GM12878 (cell line): ENCODE measurements at regions not wholly inside any gene's neighbourhood (a gene's known extent, or its start where the extent isn't known, plus 50 kb on each side); places are given as distances from the start of the nearest gene placed in this dataset.

ENCODE experiments used
- ATAC-seq: fragments of 200-7000 bp; cut with Tn5 transposase; 3 replicates; pipeline ENCODE4 v1.9.1; 2020; ENCODE audit warnings: mild to moderate bottlenecking, moderate library complexity
- BruUV-seq: library from RNA; stranded (reverse); fragments of 400-500 nt; replicated peaks from 2 replicates; lab custom pipeline; 2021; lab: Mats Ljungman, UMichigan
- CTCF ChIA-PET: fragments of 300-600 bp; sonication (Branson Sonifier 250); formaldehyde crosslinking; extraction: SDS; loops from one replicate; lab custom pipeline; 2021; ENCODE audit warnings: inconsistent platforms; lab: Yijun Ruan, JAX
- POLR2A ChIA-PET: fragments of 350-600 bp; formaldehyde crosslinking; extraction: SDS; loops from one replicate; lab custom pipeline; 2021; ENCODE audit warnings: inconsistent platforms; lab: Charles Lee
- RAD21 ChIA-PET: fragments of 300-600 bp; sonication (Branson Sonifier 250); formaldehyde crosslinking; loops from one replicate; lab custom pipeline; 2023; ENCODE audit warnings: antibody characterized with exemption; ENCODE audit not compliant: unreplicated experiment; lab: Charles Lee
- SMC1A ChIA-PET: fragments of 300-600 bp; sonication (Branson Sonifier 250); formaldehyde crosslinking; loops from one replicate; lab custom pipeline; 2023; ENCODE audit not compliant: unreplicated experiment, uncharacterized antibody; lab: Charles Lee
- DNase-seq: peaks from one replicate; pipeline ENCODE4 v3.0.0-alpha.2; 2011; ENCODE audit warnings: low read depth, low spot score
- FAIRE-seq: peaks from 3 replicates; lab custom pipeline; 2011; peaks lifted over from hg19 to GRCh38; lab: Jason Lieb, UNC
- H2AFZ ChIP-seq: 2 replicates; pipeline ENCODE4 v1.6.0; 2011; ENCODE audit warnings: low read depth, low read length, control low read depth; ENCODE audit not compliant: control insufficient read depth
- H3K27ac ChIP-seq: 2 replicates; pipeline ENCODE4 v1.5.1; 2011; ENCODE audit warnings: control low read depth; ENCODE audit not compliant: control insufficient read depth, insufficient read depth
- H3K27me3 ChIP-seq, 2 experiments: replicated peaks in 1 of 2; 2 replicates each; pipeline versions ENCODE4 v1.6.0 to v1.6.1; 2011; ENCODE audit warnings: low read length in 1 of 2; ENCODE audit not compliant: control insufficient read depth in 2 of 2, insufficient read depth in 2 of 2
- H3K36me3 ChIP-seq, 2 experiments: 2 replicates each; pipeline ENCODE4 v1.5.1; 2011; ENCODE audit warnings: low read length in 1 of 2; ENCODE audit not compliant: control insufficient read depth in 2 of 2, insufficient read depth in 2 of 2
- H3K4me1 ChIP-seq: 2 replicates; pipeline ENCODE4 v1.6.1; 2011; ENCODE audit warnings: mild to moderate bottlenecking, low read length, moderate library complexity, mixed read lengths; ENCODE audit not compliant: control insufficient read depth, insufficient read depth
- H3K4me2 ChIP-seq: 2 replicates; pipeline ENCODE4 v1.6.0; 2011; ENCODE audit warnings: control low read depth; ENCODE audit not compliant: control insufficient read depth, insufficient read depth
- H3K4me3 ChIP-seq: fragments of 200-600 bp; sonication (generic); 2 replicates; pipeline ENCODE4 v1.5.1; 2016
- H3K79me2 ChIP-seq: 2 replicates; pipeline ENCODE4 v1.6.0; 2011; ENCODE audit warnings: low read length; ENCODE audit not compliant: control insufficient read depth, insufficient read depth
- H3K9ac ChIP-seq: 2 replicates; pipeline ENCODE4 v1.8.0; 2011; ENCODE audit warnings: low read length, control low read depth, mixed read lengths; ENCODE audit not compliant: control insufficient read depth, insufficient read depth
- H3K9me3 ChIP-seq: replicated peaks from 3 replicates; pipeline ENCODE4 v1.5.1; 2011; ENCODE audit warnings: mild to moderate bottlenecking, low read length; ENCODE audit not compliant: control insufficient read depth, insufficient read depth
- H4K20me1 ChIP-seq: 2 replicates; pipeline ENCODE4 v1.6.0; 2011; ENCODE audit not compliant: control insufficient read depth, insufficient read depth
- CBX3 ChIP-seq: fragments of 200-600 bp; sonication (generic); IDR thresholded peaks from 2 replicates; pipeline ENCODE4 v1.6.1; 2016; ENCODE audit warnings: low read depth, borderline replicate concordance
- CEBPB ChIP-seq, 2 experiments: fragments of 150-350 bp in 1 of 2; IDR thresholded peaks; 2 replicates each; pipeline ENCODE4 v1.6.1; 2012 to 2014; ENCODE audit warnings: low read depth in 2 of 2, low read length in 2 of 2, borderline replicate concordance in 1 of 2, inconsistent platforms in 1 of 2
- EED ChIP-seq: sonication (generic); IDR thresholded peaks from 2 replicates; pipeline ENCODE4 v1.6.1; 2016; ENCODE audit warnings: antibody characterized with exemption, low read depth
- MTA2 ChIP-seq: fragments of 450-650 bp; IDR thresholded peaks from 2 replicates; pipeline ENCODE4 v1.6.1; 2016; ENCODE audit warnings: low read depth, mild to moderate bottlenecking, moderate library complexity
- MYC ChIP-seq: IDR thresholded peaks from 2 replicates; pipeline ENCODE4 v1.6.1; 2011; ENCODE audit warnings: mild to moderate bottlenecking, low read length, moderate library complexity, inconsistent platforms; ENCODE audit not compliant: insufficient read depth, insufficient replicate concordance, insufficient read length, severe bottlenecking
- POLR2AphosphoS2 ChIP-seq: IDR thresholded peaks from 2 replicates; pipeline ENCODE4 v1.6.1; 2011; ENCODE audit warnings: low read depth, mild to moderate bottlenecking, low read length, improper control_type of control experiment, moderate library complexity
- RFX5 ChIP-seq: IDR thresholded peaks from 2 replicates; pipeline ENCODE4 v1.6.1; 2011; ENCODE audit warnings: low read depth, low read length, improper control_type of control experiment
- SIX5 ChIP-seq: IDR thresholded peaks from 2 replicates; pipeline ENCODE4 v1.6.1; 2011; ENCODE audit warnings: mild to moderate bottlenecking, low read depth, low read length, moderate library complexity; ENCODE audit not compliant: severe bottlenecking
- SUZ12 ChIP-seq: fragments of 200-600 bp; sonication (generic); IDR thresholded peaks from one replicate; pipeline ENCODE4 v1.6.1; 2018; ENCODE audit warnings: antibody characterized with exemption, mild to moderate bottlenecking; ENCODE audit not compliant: unreplicated experiment
- TBL1XR1 ChIP-seq: IDR thresholded peaks from 2 replicates; pipeline ENCODE4 v1.6.1; 2012; ENCODE audit warnings: low read depth, low read length, improper control_type of control experiment
- USF1 ChIP-seq: IDR thresholded peaks from 2 replicates; pipeline ENCODE4 v1.6.1; 2011; ENCODE audit warnings: borderline replicate concordance, low read depth, mild to moderate bottlenecking, moderate library complexity, mixed read lengths, low read length; ENCODE audit not compliant: insufficient read depth; ENCODE audit errors: extremely low read length
- WRNIP1 ChIP-seq: IDR thresholded peaks from 2 replicates; pipeline ENCODE4 v1.6.1; 2011; ENCODE audit warnings: low read depth, low read length, improper control_type of control experiment, borderline replicate concordance
- ZNF687 ChIP-seq: fragments of 450-650 bp; IDR thresholded peaks from 2 replicates; pipeline ENCODE4 v1.6.1; 2017; ENCODE audit warnings: mild to moderate bottlenecking, moderate library complexity
- WGBS: methylation state at CpG from one replicate; pipeline ENCODE4 v1.1.6; 2016; ENCODE audit warnings: low lambda C conversion rate; ENCODE audit not compliant: insufficient replicate concordance, insufficient coverage; ENCODE audit errors: missing lambda C conversion rate; 5-methylcytosine and 5-hydroxymethylcytosine counted together
- in situ Hi-C: fragments of 300-500 bp; cut with MboI; formaldehyde crosslinking; loops from 9 replicates; pipeline ENCODE4 v1.14.3; 2018; ENCODE audit warnings: mixed read lengths
- intact Hi-C: fragments of 100-400 bp; cut with micrococcal nuclease; formaldehyde crosslinking; loops from one replicate; pipeline ENCODE4 v1.14.2; 2022; ENCODE audit not compliant: unreplicated experiment

GRCh38 chr11:45001466-45002165 lies 50.9 kb upstream of the TP53I11 start:
- no peak overlapping the region for H3K9ac ChIP-seq
- no peak overlapping the region for H3K4me3 ChIP-seq
- BruUV-seq = no TSS peak
- DNase-seq (no peak), ATAC-seq (no peak), FAIRE-seq (no peak)
- no peaks in the 10 kb centered on the region for H3K36me3 ChIP-seq
- ChIA-PET POLR2A (no interaction called here), SMC1A (no interaction called here), RAD21 (no interaction called here), CTCF (no interaction called here)
- no peak overlapping the region for H3K27ac ChIP-seq
- H3K4me1 ChIP-seq = no peaks in the 10 kb centered on the region
- intact Hi-C loops = no loop called here
- no peaks in the 10 kb centered on the region for H3K27me3 ChIP-seq
- no peak overlapping the region for H3K4me2 ChIP-seq
- H4K20me1 ChIP-seq = no peaks in the 10 kb centered on the region
- no peaks in the 10 kb centered on the region for H3K79me2 ChIP-seq
- TF ChIP-seq CBX3 (no peak), MYC (no peak), EED (no peak), RFX5 (no peak), POLR2AphosphoS2 (no peak)
- H3K9me3 ChIP-seq = no peaks in the 10 kb centered on the region
- H2AFZ ChIP-seq = no peak overlapping the region
- in situ Hi-C loops = no loop called here
- 27% methylated on average over 6 of the region's 6 CpGs for WGBS

GRCh38 chr11:45005106-45005505 lies 54.4 kb upstream of the TP53I11 start:
- BruUV-seq = no TSS peak
- Histone ChIP-seq H3K4me1 (no peaks in the 10 kb centered on the region), H3K27me3 (no peaks in the 10 kb centered on the region), H3K27ac (no peak overlapping the region), H3K36me3 (no peaks in the 10 kb centered on the region), H3K79me2 (no peaks in the 10 kb centered on the region), H3K9ac (no peak overlapping the region), H3K9me3 (no peaks in the 10 kb centered on the region), H3K4me3 (no peak overlapping the region), H3K4me2 (no peak overlapping the region), H2AFZ (no peak overlapping the region), H4K20me1 (no peaks in the 10 kb centered on the region)
- SMC1A ChIA-PET = no interaction called here
- FAIRE-seq (no peak), ATAC-seq (no peak), DNase-seq (no peak)
- in situ Hi-C loops = no loop called here
- RAD21 ChIA-PET = no interaction called here
- 5% methylated on average over 1 of the region's 1 CpG for WGBS
- POLR2A ChIA-PET = no interaction called here
- intact Hi-C loops = no loop called here
- CTCF ChIA-PET = no interaction called here
- TF ChIP-seq SIX5 (no peak), USF1 (no peak), SUZ12 (no peak), WRNIP1 (no peak), TBL1XR1 (no peak), CEBPB (IDR thresholded peaks at IDR 0.05; ENCODE audit: borderline replicate concordance in 1 of 2, low read depth in 2 of 2, low read length in 2 of 2) (no peak), MTA2 (no peak), ZNF687 (no peak)
